K562 (cell line): ENCODE measurements at regions not wholly inside any gene's neighbourhood (a gene's known extent, or its start where the extent isn't known, plus 50 kb on each side); places are given as distances from the start of the nearest gene placed in this dataset.

Experiments used
- ATAC-seq: fragments of 200-7000 bp; cut with Tn5 transposase; 3 replicates; pipeline ENCODE4 v1.9.1; 2020; ENCODE audit warnings: moderate library complexity
- BruUV-seq: library from RNA; stranded (reverse); fragments of 400-500 nt; replicated peaks from 2 replicates; lab custom pipeline; 2021; lab: Mats Ljungman, UMichigan
- CTCF ChIA-PET: fragments of 300-600 bp; formaldehyde crosslinking; extraction: SDS; loops from one replicate; lab custom pipeline; 2021; ENCODE audit warnings: low intra/inter-chr PET ratio; lab: Yijun Ruan, JAX
- POLR2A ChIA-PET: fragments of 300-600, 350-650 bp; sonication (Branson Sonifier 250); formaldehyde crosslinking; extraction: SDS; loops from one replicate; lab custom pipeline; 2021; ENCODE audit warnings: antibody characterized with exemption, inconsistent platforms; lab: Yijun Ruan, JAX
- DNase-seq, 4 experiments: peaks; one replicate each; pipeline versions ENCODE4 v3.0.0 to v3.0.0-alpha.2; 2011 to 2018; ENCODE audit warnings: low spot score in 3 of 4, mixed read lengths in 3 of 4; ENCODE audit errors: extremely low read depth in 1 of 4
- FAIRE-seq: peaks from 2 replicates; lab custom pipeline; 2011; peaks lifted over from hg19 to GRCh38; lab: Jason Lieb, UNC
- H2AFZ ChIP-seq: 2 replicates; pipeline ENCODE4 v1.6.0; 2011; ENCODE audit warnings: low read depth, low read length, control low read depth, inconsistent platforms
- H3K27ac ChIP-seq: fragments of 200-600 bp; 3 replicates; pipeline ENCODE4 v1.8.0; 2011; ENCODE audit warnings: low read depth, mild to moderate bottlenecking, control low read depth, inconsistent platforms, low read length, moderate library complexity, mixed read lengths; ENCODE audit errors: extremely low read depth
- H3K27me3 ChIP-seq, 2 experiments: fragments of 300-600 bp in 1 of 2; 2 replicates in 1 of 2; 3 replicates in 1 of 2; pipeline versions ENCODE4 v1.6.0 to v1.8.0; 2011; ENCODE audit warnings: inconsistent platforms in 2 of 2, low read length in 2 of 2, mild to moderate bottlenecking in 1 of 2, mixed read lengths in 1 of 2, moderate library complexity in 1 of 2; ENCODE audit not compliant: control insufficient read depth in 2 of 2, insufficient read depth in 2 of 2
- H3K36me3 ChIP-seq: fragments of 300-600 bp; 3 replicates; pipeline ENCODE4 v1.8.0; 2011; ENCODE audit warnings: mild to moderate bottlenecking, low read length, inconsistent platforms; ENCODE audit not compliant: control insufficient read depth, insufficient read depth
- H3K4me1 ChIP-seq, 2 experiments: fragments of 200-600 bp in 1 of 2; replicated peaks in 1 of 2; 2 replicates in 1 of 2; 3 replicates in 1 of 2; pipeline versions ENCODE4 v1.5.1 to v1.8.0; 2011; ENCODE audit warnings: inconsistent platforms in 2 of 2, low read length in 2 of 2, mild to moderate bottlenecking in 1 of 2, mixed read lengths in 1 of 2, moderate library complexity in 1 of 2; ENCODE audit not compliant: control insufficient read depth in 2 of 2, insufficient read depth in 2 of 2
- H3K4me2 ChIP-seq: 2 replicates; pipeline ENCODE4 v1.6.1; 2011; ENCODE audit warnings: low read length, control low read depth, inconsistent platforms, mixed read lengths; ENCODE audit not compliant: insufficient read depth
- H3K4me3 ChIP-seq: fragments of 200-600 bp; sonication (generic), shearing (Covaris generic); 2 replicates; pipeline ENCODE4 v1.5.1; 2016; ENCODE audit warnings: control low read depth, inconsistent platforms
- H3K79me2 ChIP-seq: fragments of 200-600 bp; 3 replicates; pipeline ENCODE4 v1.8.0; 2011; ENCODE audit warnings: low read length, inconsistent platforms; ENCODE audit not compliant: control insufficient read depth, insufficient read depth
- H3K9ac ChIP-seq, 2 experiments: 2 replicates each; pipeline versions ENCODE4 v1.6.0 to v1.6.1; 2011; ENCODE audit warnings: low read depth in 2 of 2, low read length in 2 of 2, control low read depth in 1 of 2, inconsistent platforms in 1 of 2, mild to moderate bottlenecking in 1 of 2, mixed read lengths in 1 of 2; ENCODE audit not compliant: insufficient read depth in 1 of 2
- H3K9me1 ChIP-seq: one replicate; pipeline ENCODE4 v1.6.0; 2011; ENCODE audit warnings: inconsistent platforms, mild to moderate bottlenecking, low read length, moderate library complexity; ENCODE audit not compliant: control insufficient read depth, insufficient read depth
- H3K9me3 ChIP-seq: replicated peaks from 2 replicates; pipeline ENCODE4 v1.5.1; 2011; ENCODE audit warnings: low read depth, low read length, inconsistent platforms; ENCODE audit not compliant: control insufficient read depth, insufficient read depth
- H4K20me1 ChIP-seq: replicated peaks from 2 replicates; pipeline ENCODE4 v1.6.1; 2011; ENCODE audit warnings: low read length, inconsistent platforms, mixed read lengths; ENCODE audit not compliant: control insufficient read depth, insufficient read depth
- C11orf30 ChIP-seq: fragments of 450-650 bp; IDR thresholded peaks from 2 replicates; pipeline ENCODE4 v1.6.1; 2016; ENCODE audit warnings: low read depth, mild to moderate bottlenecking
- HDAC6 ChIP-seq: IDR thresholded peaks from 2 replicates; pipeline ENCODE4 v1.6.1; 2012; ENCODE audit warnings: low read depth, mild to moderate bottlenecking, control low read depth, inconsistent platforms, low read length, moderate library complexity
- JUNB ChIP-seq: fragments of 450-650 bp; formaldehyde crosslinking; conservative IDR thresholded peaks from 2 replicates; pipeline ENCODE4 v1.4.0; 2020; ENCODE audit warnings: mild to moderate bottlenecking
- MEF2A ChIP-seq: IDR thresholded peaks from 2 replicates; pipeline ENCODE4 v1.6.1; 2011; ENCODE audit warnings: low read depth, mild to moderate bottlenecking, low read length, moderate library complexity; ENCODE audit not compliant: control insufficient read depth
- NELFE ChIP-seq: IDR thresholded peaks from 2 replicates; pipeline ENCODE4 v1.6.1; 2011; ENCODE audit warnings: mild to moderate bottlenecking; ENCODE audit not compliant: insufficient read depth, insufficient read length
- POLR2A ChIP-seq: fragments of 450-650 bp; conservative IDR thresholded peaks from 2 replicates; pipeline ENCODE4 v1.6.1; 2016
- SAFB ChIP-seq: fragments of 200-400 bp; formaldehyde crosslinking; IDR thresholded peaks from 2 replicates; pipeline ENCODE4 v1.6.1; 2017; ENCODE audit warnings: low read depth, low read length, borderline replicate concordance
- ZFX ChIP-seq: sonication (generic); formaldehyde crosslinking; IDR thresholded peaks from 2 replicates; pipeline ENCODE4 v1.8.0; 2022; ENCODE audit warnings: mild to moderate bottlenecking, missing genetic modification reagents, moderate library complexity
- ZNF316 ChIP-seq: fragments of 450-650 bp; IDR thresholded peaks from 2 replicates; pipeline ENCODE4 v1.6.1; 2016
- ZNF384 ChIP-seq: IDR thresholded peaks from 2 replicates; pipeline ENCODE4 v1.6.1; 2012; ENCODE audit warnings: low read depth, low read length, improper control_type of control experiment
- ZNF668 ChIP-seq: fragments of 250-450 bp; sonication (Bioruptor Pico); IDR thresholded peaks from 2 replicates; pipeline ENCODE4 v1.8.0; 2022; ENCODE audit warnings: mild to moderate bottlenecking, inconsistent platforms
- ZNF785 ChIP-seq: fragments of 250-450 bp; sonication (Bioruptor Pico); IDR thresholded peaks from 2 replicates; pipeline ENCODE4 v1.4.0; 2020; ENCODE audit warnings: mild to moderate bottlenecking
- WGBS: fragments of 100-300 bp; shearing (Covaris generic); methylation state at CpG from one replicate; pipeline ENCODE4 v1.1.6; 2016; ENCODE audit warnings: low coverage, mixed read lengths; ENCODE audit not compliant: insufficient coverage; ENCODE audit errors: missing lambda C conversion rate; 5-methylcytosine and 5-hydroxymethylcytosine counted together
- in situ Hi-C: fragments of 300-500 bp; cut with MboI; formaldehyde crosslinking; loops from 4 replicates; pipeline ENCODE4 v1.15.0; 2018; ENCODE audit warnings: inconsistent platforms, mixed read lengths
- intact Hi-C: fragments of 100-400 bp; cut with micrococcal nuclease; formaldehyde crosslinking; loops from 2 replicates; pipeline ENCODE4 v1.14.2; 2022
- TF ChIP-seq, protein P1 (sequence below): fragments of 450-650 bp; IDR thresholded peaks from 2 replicates; pipeline ENCODE4 v1.6.1; 2017; ENCODE audit warnings: antibody characterized with exemption, mild to moderate bottlenecking
- TF ChIP-seq, protein P2 (sequence below): fragments of 250-450 bp; sonication (Bioruptor Pico); IDR thresholded peaks from 2 replicates; pipeline ENCODE4 v1.8.0; 2022; ENCODE audit warnings: inconsistent platforms, mild to moderate bottlenecking, moderate library complexity, borderline replicate concordance

DNA sequence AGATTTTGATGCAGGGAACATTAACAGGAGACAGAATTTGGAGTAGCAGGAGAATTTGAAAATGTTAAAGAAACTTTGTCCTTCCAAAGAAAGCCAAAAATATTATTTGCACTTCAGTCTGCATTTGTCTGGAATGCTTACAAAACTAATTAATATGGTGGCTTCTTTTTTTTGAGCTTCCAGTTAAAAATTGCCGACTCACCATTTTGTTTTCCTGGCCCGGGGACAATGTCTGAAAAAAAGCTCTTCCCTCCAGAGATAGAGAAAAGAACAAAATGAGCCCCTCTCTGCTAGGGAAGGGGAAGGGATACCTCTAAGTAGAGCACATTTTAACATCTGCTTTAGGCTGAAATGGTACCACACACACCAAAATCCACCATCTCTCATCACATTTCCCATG, 360.8 kb downstream of the SOX9 start:
- ChIA-PET CTCF (no interaction called here), POLR2A (no interaction called here)
- no peak overlapping the region for H3K27ac ChIP-seq
- TF ChIP-seq ZNF316 (peak; percentile 52), ZFX (no peak), C11orf30 (peak; percentile 34; the same call in 1 of the 2 replicates), MEF2A (no peak)
- H2AFZ ChIP-seq = no peak overlapping the region
- 0% methylated on average over 2 of the region's 2 CpGs for WGBS
- H3K4me3 ChIP-seq = no peak overlapping the region
- intact Hi-C loops (no loop called here), in situ Hi-C loops (no loop called here)
- no peaks in the 10 kb centered on the region for H3K9me1 ChIP-seq
- H3K36me3 ChIP-seq = no peaks in the 10 kb centered on the region
- FAIRE-seq (no peak), ATAC-seq (no peak), DNase-seq (no peak)
- no peaks in the 10 kb centered on the region for H3K4me1 ChIP-seq
- no TSS peak for BruUV-seq
- no peak overlapping the region for H3K4me2 ChIP-seq
- peaks cover 0 to 3% of the 10 kb centered on the region in 2 experiments; a peak in 1 of 5 replicates for H3K27me3 ChIP-seq
- no peak overlapping the region for H3K9ac ChIP-seq
- H3K9me3 ChIP-seq = no peaks in the 10 kb centered on the region
- H4K20me1 ChIP-seq = no peaks in the 10 kb centered on the region
- H3K79me2 ChIP-seq = no peaks in the 10 kb centered on the region

DNA sequence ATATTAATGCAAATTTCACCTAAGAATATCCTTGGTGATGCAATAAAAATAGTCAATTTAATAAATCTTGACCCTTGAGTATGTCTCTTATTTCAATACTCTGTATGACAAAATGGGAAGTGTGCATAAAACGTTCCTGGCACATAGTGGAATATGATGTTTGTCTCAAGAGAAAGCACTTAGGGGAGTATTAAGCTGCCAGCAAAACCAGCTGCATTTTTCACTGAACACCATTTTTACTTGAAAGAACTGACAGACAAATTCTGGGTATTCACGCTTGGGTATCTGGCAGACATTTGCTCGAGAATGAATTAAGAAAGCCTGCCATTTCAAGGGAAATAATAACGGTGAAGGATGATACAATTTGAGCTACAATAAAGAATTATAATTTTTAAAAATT, 364.8 kb downstream of the SOX9 start:
- Histone ChIP-seq H4K20me1 (no peaks in the 10 kb centered on the region), H2AFZ (no peak overlapping the region), H3K9me1 (no peaks in the 10 kb centered on the region), H3K36me3 (no peaks in the 10 kb centered on the region), H3K4me2 (no peak overlapping the region), H3K27me3 (no peaks in the 10 kb centered on the region), H3K4me1 (no peaks in the 10 kb centered on the region), H3K9me3 (no peaks in the 10 kb centered on the region), H3K9ac (no peak overlapping the region), H3K27ac (no peak overlapping the region), H3K4me3 (no peak overlapping the region), H3K79me2 (no peaks in the 10 kb centered on the region)
- ATAC-seq = no peak
- no peak for DNase-seq
- ChIA-PET CTCF (no interaction called here), POLR2A (no interaction called here)
- in situ Hi-C loops (no loop called here), intact Hi-C loops (no loop called here)
- no TSS peak for BruUV-seq
- WGBS = 0% methylated on average over 4 of the region's 4 CpGs
- no peak for FAIRE-seq
- no peak for TF ChIP-seq SAFB
- no peak for TF ChIP-seq NELFE
- TF ChIP-seq ZNF384 = no peak
- no peak for TF ChIP-seq HDAC6
- TF ChIP-seq ZNF785 (CRISPR knock-in tag) = no peak
- no peak for TF ChIP-seq JUNB (CRISPR knock-in tag)
- TF ChIP-seq, protein P1, sequence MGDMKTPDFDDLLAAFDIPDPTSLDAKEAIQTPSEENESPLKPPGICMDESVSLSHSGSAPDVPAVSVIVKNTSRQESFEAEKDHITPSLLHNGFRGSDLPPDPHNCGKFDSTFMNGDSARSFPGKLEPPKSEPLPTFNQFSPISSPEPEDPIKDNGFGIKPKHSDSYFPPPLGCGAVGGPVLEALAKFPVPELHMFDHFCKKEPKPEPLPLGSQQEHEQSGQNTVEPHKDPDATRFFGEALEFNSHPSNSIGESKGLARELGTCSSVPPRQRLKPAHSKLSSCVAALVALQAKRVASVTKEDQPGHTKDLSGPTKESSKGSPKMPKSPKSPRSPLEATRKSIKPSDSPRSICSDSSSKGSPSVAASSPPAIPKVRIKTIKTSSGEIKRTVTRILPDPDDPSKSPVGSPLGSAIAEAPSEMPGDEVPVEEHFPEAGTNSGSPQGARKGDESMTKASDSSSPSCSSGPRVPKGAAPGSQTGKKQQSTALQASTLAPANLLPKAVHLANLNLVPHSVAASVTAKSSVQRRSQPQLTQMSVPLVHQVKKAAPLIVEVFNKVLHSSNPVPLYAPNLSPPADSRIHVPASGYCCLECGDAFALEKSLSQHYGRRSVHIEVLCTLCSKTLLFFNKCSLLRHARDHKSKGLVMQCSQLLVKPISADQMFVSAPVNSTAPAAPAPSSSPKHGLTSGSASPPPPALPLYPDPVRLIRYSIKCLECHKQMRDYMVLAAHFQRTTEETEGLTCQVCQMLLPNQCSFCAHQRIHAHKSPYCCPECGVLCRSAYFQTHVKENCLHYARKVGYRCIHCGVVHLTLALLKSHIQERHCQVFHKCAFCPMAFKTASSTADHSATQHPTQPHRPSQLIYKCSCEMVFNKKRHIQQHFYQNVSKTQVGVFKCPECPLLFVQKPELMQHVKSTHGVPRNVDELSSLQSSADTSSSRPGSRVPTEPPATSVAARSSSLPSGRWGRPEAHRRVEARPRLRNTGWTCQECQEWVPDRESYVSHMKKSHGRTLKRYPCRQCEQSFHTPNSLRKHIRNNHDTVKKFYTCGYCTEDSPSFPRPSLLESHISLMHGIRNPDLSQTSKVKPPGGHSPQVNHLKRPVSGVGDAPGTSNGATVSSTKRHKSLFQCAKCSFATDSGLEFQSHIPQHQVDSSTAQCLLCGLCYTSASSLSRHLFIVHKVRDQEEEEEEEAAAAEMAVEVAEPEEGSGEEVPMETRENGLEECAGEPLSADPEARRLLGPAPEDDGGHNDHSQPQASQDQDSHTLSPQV = no peak
- TF ChIP-seq, protein P2, sequence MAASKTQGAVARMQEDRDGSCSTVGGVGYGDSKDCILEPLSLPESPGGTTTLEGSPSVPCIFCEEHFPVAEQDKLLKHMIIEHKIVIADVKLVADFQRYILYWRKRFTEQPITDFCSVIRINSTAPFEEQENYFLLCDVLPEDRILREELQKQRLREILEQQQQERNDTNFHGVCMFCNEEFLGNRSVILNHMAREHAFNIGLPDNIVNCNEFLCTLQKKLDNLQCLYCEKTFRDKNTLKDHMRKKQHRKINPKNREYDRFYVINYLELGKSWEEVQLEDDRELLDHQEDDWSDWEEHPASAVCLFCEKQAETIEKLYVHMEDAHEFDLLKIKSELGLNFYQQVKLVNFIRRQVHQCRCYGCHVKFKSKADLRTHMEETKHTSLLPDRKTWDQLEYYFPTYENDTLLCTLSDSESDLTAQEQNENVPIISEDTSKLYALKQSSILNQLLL = no peak
- TF ChIP-seq POLR2A = no peak
- TF ChIP-seq ZNF668 (CRISPR knock-in tag) = no peak
